Heart left ventricle (tissue), 13 donors: ENCODE measurements at regions not wholly inside any gene's neighbourhood (a gene's known extent, or its start where the extent isn't known, plus 50 kb on each side); places are given as distances from the start of the nearest gene placed in this dataset.

Experiments
- CTCF ChIP-seq, 12 donors: fragments of 200-600 bp; sonication (generic) in 4 of 12; IDR thresholded peaks; one replicate each; pipeline versions ENCODE4 v1.5.0 to v1.8.0; 2018 to 2022; ENCODE audit warnings: antibody characterized with exemption in 12 of 12, mild to moderate bottlenecking in 5 of 12
- POLR2A ChIP-seq, 2 donors: fragments of 450-650 bp; IDR thresholded peaks; one replicate each; pipeline ENCODE4 v1.6.1; 2017; ENCODE audit warnings: antibody characterized with exemption in 2 of 2, mild to moderate bottlenecking in 2 of 2, moderate library complexity in 2 of 2
- donor health status: ischemic (EF 13 %, LVEDD 7.1; RV severe dilation, severe dysfunction).
- donor health status: DM: no; HTN: yes; CAD: no.
- donor health status: DM: no; HTN: no; CAD: no.
- donor health status: ischemic (EF 25% LVEDD 6.9; RV normal size, moderate dysfunction).
- donor health status: ischemic (EF 25% LVEDD 5.7; RV mildly dilated, moderate dysfunction).
- donor health status: ischemic (EF 35%, LVEDD 5.7; RV mildly dilated, moderate dysfunction).
- donor health status: nonischemic (EF 11% LVEDD 7.7; RV severe dilation, severe dysfunction).
- donor health status: DM: yes; HTN: yes; CAD: no.
- donor health status: PGD.
- donor health status: ischemic (EF 29% LVEDD 5.4; RV normal size, mild dysfunction).
- donor health status: nonischemic (EF 23%, LVEDD 6.1; RV moderate dilation, normal function).

GRCh38 chr14:30240018-30240417 lies 312.4 kb upstream of the PRKD1 start:
- no peak for TF ChIP-seq CTCF (IDR thresholded peaks at IDR 0.05)
- no peak for TF ChIP-seq POLR2A (IDR thresholded peaks at IDR 0.05)
